Frontal cortex (tissue), 3 donors: ENCODE measurements at regions not wholly inside any gene's neighbourhood (a gene's known extent, or its start where the extent isn't known, plus 50 kb on each side); places are given as distances from the start of the nearest gene placed in this dataset.

Experiments used
- DNase-seq, 2 donors: peaks; one replicate each; pipeline ENCODE4 v3.0.0; 2012; ENCODE audit warnings: low spot score in 2 of 2
- FAIRE-seq: peaks from 2 replicates; lab custom pipeline; 2012; peaks lifted over from hg19 to GRCh38; lab: Jason Lieb, UNC
- donor health status: control.
- donor health status: control.
- donor health status: control.

DNA sequence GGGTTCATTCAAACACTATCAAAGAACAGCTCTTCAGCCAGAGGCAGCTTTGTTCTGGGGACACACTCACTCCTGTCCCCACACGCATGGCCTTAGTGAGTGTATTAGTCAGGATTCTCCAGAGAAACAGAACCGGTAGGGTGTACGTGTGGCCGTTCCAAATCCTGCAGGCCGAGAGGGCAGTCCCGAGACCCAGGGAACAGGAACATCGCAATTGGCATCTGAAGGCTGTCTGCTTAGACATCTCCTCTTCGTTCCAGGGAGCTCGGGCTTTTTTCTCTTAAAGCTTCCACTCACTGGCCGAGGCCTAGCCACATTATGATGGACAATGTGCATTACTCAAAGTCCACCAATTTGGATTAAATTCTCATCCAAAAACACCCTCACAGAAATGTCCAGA, 523.3 kb downstream of the GLRX3 start:
- FAIRE-seq: no peak
- no peak for DNase-seq

DNA sequence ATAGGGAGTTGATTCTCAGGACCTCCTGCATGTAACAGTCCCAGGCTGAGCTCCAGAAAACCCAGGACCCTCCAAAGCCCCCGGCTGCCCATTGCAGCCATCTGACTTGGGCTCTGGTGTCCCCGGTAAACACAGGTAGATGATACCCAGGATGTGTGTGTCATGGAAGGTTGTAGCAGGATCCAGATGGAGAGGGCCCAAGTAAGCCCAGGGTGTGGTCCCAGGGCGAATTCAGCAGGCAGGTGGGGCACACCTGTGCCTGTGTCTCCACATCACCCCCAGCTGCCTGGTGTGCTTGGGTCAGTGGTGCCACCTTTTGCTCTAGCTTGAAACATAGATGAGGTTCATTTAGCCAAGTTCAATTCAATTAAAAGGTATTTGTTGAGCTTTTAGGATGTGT, 524.1 kb downstream of the GLRX3 start:
- no peak for FAIRE-seq
- DNase-seq: no peak

DNA sequence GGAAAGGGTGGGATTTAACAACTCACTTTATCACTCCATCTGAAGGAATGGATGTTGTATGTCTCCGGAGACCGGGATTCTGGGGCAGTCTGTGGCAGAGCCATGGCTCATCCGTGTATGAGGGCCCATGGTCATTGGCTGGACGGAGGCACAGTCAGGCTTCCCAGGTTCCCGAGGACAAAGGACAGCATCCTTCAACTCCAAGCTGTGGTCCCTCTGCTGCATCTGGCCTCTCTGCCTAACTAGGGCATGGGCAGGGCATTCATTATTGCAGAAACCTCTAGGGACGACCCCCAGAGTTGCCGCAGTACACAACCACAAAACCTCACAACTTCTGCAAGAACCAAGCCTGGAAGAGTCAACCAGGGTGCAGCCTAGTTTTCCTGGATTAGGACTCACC, 525.2 kb downstream of the GLRX3 start:
- FAIRE-seq: no peak

DNA sequence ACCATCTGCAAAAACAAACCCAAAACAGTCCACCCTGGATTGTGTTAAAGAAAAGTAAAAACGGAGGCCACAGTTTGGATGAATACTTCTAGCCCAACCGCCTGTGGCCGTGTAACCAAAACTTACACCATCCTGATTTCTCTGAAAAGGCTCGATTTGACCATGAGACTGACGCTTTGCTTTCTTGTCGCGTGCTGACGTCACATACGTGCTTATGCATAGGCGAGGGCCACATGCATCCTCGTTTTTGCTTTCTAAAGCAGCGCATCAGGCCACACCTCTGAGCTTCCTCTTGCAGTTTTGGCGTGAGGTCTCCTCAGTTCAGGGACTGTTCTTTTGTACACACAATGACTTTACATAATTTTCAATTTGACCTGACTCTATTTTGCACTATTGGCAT, 526.6 kb downstream of the GLRX3 start:
- no peak for FAIRE-seq
- no peak for DNase-seq

More for the DNA sequence above, 525.2 kb downstream of the GLRX3 start:
- no peak for DNase-seq

DNA sequence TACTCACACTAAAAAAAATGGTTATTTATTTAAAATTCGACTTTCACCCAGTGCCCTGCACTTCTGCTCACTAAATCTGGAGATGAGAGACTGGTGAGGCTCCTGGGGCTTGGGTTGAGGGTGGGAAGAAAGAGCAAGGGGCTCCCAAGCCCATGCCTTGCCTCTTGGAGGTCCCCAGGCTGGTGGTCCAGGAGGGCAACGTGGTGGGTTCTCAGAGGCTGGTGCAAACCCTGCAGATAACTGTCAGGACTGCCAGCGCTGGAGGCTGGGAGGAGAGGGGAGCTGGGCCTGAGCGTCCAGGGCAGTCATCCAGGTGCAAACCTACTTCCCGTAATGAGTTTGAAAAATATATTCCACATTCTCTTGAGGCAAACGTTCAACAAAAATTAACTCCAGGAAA, 528.3 kb downstream of the GLRX3 start:
- DNase-seq: no peak
- no peak for FAIRE-seq

DNA sequence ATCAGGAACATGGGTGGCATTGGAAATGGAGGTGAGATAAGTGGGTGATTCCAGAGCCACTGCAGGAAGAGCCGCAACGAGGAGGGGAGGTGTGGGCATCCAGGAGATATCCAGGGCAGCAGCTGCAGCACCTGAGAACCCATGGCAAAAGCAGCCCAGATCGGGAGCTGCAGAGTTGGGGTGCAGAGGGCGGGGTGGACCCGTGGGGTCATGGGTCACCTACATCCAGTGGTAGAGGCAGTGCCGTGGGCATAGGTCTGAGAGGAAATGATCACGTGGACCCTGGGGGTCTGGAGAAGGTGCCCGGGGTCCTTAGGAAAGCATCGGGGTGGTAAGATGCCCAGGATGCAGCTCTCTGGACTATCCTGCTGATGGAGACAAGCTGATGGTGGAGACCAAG, 530.0 kb downstream of the GLRX3 start:
- DNase-seq: no peak
- no peak for FAIRE-seq

DNA sequence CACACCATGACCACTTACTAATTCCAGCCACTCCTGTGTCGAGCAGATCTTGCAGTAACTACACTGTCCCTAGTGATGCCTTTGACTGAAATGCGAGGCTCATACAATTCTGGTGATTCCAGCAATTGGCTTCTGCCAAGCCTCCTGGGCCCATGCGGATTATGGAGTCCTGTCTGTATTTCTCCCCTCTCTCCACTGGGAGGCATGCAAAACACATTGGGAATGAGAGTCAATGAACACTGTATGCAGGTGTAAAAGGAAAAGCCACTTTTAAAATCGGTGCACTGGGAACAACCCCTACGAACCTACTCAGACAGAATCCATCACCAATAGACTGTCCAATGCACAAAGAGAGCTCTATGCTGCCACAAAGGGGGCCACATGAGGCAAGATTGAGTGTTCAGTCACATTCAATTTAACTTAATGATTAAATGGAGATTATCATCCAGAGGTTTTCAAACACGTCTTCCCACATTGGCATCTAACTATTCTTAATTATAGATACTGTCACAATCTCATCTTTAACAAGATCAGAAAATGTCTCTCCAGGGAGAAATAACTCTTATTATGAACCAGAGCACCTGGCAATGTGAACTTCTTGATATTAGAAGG, 550.6 kb downstream of the GLRX3 start:
- FAIRE-seq: no peak
- peak in 1 of 2 donors; percentile 17 for DNase-seq

DNA sequence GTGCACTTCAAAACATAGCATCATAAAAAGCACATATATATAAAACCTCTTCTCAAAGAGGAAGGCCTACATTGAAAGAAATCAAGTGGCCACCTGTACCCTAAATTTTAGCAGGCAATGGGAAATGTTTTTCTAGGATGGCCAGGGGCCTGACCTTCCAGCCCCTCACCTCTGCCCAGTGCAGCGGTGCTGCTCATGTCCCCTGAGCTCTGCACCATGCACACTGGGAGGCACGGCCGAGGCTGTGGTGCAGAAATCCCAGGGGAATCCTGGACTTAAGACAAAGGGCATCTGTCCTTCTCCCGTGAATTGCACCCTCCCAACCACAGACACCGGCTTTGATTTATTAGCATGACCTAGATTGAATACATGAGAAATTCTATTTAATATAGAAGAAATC, 551.4 kb downstream of the GLRX3 start:
- DNase-seq: no peak
- FAIRE-seq: no peak

DNA sequence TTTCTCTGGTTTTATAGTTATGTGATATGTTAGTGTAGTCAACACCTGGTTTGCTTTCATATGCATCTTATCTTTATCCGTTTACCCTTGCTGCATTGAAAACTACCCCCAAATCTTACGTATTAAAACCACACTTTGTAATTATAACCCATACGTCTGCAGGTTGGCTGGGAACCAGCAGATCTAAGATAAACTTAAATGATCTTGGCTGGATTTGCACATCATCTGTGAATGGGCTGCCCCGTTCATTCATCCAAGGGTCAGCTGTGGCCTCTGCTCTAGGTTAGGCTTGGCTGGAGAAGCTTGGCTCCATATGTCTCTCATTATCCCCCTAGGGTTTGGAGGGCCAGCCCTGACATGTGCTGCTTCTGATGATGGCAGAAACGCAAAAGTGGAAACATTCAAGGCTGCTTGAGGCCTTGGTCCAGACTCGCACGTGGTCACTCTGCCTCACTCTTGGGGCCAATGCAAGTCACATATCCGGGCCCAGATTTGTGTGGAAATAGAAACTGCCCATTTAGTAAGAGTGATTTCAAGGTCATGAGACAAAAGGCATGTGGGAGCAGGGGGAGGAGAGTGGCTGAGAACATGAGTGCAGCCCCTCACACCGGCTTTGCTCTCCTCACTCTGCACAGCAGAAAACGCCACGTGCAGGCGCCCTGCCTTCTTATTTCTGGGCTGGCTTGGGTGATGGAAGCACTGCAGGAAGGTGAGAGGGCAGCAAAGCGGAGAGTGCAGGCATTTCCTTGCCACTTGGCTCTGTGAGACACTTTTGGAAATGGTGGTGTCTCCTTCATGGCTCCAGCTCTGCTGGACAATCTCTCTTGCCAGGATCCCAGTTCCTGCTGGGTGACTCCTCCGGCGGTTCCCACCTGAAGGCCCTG, 553.8 kb downstream of the GLRX3 start:
- DNase-seq (no peak), FAIRE-seq (no peak)

DNA sequence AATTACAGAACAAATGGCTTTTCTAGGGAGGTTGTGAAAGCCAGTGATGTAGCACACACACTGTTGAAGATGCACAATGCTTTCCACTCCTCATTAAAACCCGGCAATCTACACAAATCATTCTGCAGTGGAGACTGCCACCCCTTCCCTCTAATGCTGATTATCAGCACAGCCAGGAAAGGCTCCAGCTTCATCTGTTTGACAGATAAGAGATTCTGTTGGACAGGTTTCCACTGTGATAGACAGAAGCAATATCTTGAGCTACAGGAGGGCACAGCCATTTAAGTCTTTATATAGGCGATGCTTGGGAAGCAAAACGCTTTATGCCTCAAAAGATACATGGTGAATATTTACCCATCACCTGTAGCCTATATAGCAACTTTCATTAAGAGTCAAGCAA, 555.6 kb downstream of the GLRX3 start:
- DNase-seq: no peak
- FAIRE-seq: no peak

DNA sequence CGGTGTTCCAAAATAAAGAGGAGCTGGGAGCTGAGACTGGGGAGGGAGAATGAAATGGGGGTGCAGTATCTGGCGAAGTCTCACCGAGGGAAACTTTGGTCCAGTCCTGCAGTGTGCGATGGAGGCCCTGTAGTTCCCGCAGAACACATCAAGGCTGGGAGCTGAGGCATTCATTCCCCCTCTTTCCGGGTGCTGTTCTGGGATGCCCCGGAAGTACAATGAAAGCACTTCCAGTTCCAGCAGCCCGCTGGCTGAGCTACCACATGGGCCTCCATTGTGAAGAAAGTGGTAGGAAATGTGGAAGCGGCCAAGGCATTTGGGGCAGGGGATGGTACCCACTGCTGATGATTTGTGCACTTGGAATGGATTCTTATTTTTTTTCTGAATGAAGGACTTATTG, 560.7 kb downstream of the GLRX3 start:
- no peak for FAIRE-seq
- no peak for DNase-seq

DNA sequence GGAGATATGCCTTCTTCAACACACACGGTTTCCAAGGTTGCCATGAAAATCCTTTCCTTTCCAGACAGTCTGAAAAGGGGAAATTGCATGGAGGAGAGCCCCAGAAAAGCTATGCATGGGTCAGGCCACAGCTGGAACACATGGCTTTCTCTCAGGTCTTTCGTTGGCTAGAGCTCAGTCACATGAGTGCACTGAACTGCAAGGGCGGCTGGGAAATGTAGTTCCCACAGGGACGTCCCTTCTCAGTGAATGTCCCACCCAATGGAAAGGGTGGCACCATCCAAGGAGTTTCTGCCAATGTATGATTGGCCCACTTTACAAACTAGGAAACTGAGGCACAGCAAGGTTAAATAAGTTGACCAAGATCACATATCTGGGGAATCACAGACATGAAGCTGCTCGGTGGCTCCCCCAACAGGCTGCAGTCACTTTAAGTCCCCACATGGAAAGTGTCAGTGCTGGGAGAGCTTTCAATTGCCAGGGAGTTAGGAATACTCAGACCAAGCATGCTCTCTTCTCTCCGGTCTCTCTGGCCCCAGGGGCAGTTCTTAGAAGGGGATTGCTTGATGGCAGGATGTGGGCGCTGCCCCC, 571.3 kb downstream of the GLRX3 start:
- no peak for FAIRE-seq
- no peak for DNase-seq

DNA sequence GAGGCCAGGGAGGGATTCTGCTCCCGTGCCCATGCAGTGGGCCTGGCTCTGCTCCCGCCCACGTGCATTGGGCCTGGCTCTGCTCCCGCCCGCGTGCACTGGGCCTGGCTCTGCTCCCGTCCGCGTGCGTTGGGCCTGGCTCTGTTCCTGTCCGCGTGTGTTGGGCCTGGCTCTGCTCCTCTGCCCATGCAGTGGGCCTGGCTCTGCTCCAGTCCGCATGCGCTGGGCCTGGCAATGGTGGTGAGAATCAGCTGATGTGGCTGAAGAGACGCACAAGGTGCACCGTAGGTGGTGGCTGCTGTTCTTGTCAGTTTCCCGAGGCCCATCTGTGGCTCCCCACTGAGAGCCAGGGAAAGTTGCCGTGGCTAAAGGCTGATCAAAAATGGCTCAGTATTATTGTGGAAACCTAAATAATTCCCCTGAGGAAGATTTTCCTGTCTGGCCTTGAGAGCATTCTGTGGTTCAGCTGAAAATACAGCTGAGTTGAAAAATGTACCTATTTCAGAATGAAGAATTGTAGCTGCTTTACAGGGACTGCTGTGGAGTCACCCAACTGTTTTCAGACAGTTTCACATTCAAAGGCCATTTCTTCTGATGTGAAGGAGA, 572.4 kb downstream of the GLRX3 start:
- FAIRE-seq: no peak
- DNase-seq: no peak

DNA sequence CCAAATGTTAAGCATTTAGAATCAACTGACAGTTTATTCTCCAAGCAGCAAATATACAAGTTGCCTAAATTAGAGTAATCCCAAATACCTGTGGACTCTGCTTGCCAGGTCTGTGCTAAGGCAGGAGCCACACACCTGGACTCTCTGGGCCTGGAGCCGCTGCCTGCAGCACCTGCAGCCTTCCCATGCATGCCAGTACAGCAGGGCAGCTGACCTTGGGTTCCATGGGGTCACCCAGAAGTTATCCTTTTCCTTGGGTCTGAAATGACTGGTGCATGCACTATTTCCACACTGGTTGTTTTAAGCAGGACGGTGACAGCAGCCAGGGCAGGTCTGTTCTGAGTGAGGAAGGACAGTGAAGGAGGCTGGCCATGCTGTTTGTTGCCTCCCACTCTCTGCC, 573.2 kb downstream of the GLRX3 start:
- FAIRE-seq: no peak

DNA sequence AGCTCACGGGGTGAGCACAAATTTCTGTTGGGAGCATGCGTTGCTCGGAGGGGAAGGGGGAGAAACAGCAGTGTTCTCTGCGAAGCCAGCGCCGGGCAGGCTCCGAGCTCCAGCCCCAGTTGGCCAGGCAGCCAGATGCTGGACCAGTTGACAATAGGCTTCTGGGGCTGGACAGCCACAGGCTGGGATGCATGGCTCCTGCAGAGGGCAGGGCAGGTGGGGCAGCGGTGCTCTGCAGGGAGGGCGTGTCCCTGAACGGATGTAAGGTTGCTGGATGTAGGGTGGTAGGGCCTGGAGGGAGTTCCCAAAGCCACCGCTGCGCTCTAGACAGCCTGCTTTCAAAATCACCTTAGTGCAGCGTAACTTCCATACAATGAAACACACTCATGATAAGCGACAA, 574.9 kb downstream of the GLRX3 start:
- no peak for DNase-seq
- FAIRE-seq: no peak

More for the DNA sequence above, 573.2 kb downstream of the GLRX3 start:
- DNase-seq: no peak

DNA sequence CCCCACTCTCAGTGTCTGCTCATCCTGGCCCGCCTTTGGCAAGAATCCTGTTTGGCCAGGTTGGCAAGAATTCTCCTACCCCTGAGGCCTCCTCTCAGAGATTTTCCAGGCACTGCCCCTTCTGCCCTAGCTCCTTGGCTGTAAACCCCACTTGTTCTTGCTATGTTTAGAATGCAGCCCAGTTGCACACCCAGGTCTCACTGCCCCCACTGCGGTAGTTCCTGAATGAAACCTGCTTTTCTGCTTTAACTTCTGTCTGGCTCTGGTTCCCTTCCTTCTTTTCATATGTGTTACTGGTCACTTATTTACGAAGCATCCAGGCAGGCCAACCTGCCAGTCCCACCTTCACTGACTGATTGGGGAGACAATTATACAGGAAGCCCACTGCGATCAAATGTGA, 576.9 kb downstream of the GLRX3 start:
- DNase-seq (no peak), FAIRE-seq (no peak)

DNA sequence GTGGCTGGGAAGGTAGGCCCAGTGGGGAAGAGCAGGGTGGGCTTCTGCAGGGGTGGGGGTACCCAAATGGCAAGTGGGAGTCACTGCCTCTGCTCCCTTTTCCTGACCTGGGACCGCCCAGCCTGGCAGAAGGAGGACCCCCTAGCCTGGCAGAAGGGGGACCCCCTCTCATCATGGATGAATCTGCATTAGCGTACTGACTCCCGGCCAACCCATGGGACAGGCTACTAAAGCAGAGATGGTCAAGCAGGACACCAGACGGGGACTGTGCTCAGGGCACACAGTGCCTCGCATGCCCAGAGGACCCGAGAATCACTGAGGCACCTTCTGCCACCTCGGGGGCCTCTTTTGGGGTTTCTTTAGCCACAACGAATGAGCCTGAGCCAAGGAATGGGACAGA, 577.5 kb downstream of the GLRX3 start:
- FAIRE-seq: no peak
- no peak for DNase-seq

DNA sequence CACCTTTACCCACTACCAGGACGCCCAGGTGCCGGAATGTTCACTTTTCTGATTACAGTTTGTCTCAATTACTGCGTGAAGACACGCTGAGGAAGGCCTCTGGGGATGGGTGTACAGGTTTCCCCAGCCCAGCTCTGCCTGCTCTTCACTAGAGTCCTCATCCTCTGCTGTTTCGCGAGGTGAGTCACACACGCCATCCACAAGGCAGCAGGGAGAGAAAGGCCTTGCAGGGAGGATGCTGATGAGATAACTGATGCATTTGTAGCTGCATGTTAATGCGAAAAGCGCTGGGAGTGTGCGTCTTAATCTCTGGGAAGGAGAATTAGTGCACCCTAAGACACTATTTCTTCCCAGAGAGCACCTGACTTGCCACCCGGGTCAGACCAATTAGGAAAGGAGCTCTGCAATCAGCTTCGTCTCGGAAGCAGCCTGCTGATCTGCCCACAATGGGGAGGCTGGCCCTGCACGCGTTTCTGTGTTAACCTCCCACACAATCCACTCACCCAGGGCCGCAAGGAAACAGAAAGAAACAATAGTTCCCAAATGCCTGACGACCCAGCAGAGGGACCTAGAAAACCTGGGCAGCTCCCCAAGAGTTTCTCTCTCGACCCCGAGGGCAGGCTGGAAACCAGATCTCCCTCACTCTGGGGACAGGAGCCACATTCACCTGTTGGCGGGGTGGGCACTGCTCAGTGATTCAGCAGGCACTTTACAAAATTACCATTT, 578.7 kb downstream of the GLRX3 start:
- DNase-seq (no peak), FAIRE-seq (no peak)

DNA sequence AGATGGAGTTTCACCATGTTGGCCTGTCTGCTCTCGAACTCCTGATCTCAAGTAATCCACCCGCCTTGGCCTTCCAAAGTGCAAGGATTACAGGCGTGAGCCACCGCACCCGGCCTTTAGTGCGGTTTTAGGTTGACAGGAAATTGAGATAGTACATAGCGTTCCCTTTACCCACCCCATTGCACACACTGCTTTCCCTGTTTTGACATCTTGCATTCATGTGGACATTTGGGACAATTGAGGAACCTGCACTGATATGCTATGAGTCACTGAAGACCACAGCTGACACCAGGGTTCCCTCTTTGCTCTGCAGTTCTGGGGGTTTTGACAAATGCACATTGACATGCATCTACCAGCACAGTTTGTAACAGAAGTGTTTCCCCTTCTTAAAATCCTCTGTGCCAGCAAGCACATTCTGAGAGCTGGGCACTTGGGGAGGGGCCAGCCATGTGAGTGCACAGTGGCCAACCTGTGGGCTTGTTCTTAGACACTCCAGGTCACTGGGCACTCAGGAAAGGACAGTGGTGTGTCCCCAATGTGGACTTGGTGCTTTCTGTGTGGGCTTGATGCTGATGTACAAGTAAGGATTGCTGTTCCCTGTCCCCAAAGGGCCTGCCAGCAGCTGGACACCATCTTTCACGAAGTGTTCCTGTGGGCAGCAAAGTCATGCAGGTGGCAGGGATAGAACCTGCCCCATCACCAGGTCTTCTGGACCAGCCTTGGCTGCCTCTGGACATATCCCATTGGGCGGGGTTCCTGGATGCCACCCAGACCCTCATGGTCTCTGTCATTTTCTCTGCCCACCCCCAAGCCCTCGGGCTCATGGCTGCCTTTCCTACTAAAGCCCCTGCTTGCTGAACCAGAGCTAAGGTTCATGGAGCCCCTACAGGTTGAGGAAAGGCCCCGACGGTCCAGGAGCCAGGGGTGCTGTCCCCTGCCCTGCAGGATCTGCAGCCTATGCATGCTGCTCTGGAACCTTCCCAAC, 579.8 kb downstream of the GLRX3 start:
- DNase-seq: no peak
- no peak for FAIRE-seq
